ENCODE measurements at regions not wholly inside any gene's neighbourhood (a gene's known extent, or its start where the extent isn't known, plus 50 kb on each side); places are given as distances from the start of the nearest gene placed in this dataset.

GRCh38 chr20:52577696-52578095 is 386.1 kb upstream of the ZFP64 start:
- no peak for DNase-seq (ENCODE audit: low spot score)

- DNase-seq (ENCODE audit: low spot score) = no peak
These were observed 381.1 kb upstream of the ZFP64 start for GRCh38 chr20:52572687-52573086.

DNA sequence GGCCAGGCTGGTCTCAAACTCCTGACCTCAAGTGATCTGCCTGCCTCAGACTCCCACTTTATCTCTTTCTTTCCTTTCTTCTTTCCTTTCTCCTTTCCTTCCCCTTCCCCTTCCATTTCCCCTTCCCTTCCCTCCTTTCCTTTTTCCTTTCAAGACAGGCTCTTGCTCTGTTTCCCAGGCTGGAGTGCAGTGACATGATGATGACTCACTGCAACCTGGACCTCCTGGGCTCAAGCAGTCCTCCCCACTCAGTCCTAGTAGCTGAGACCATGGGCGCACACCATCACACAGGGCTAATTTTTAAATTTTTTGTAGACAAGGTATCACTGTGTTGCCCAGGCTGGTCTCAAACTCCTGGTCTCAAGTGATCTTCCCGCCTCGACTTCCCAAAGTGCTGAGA is 377.6 kb upstream of the ZFP64 start:
- DNase-seq (ENCODE audit: low spot score) = no peak

GRCh38 chr20:52565614-52566013 is 374.0 kb upstream of the ZFP64 start:
- no peak for DNase-seq (ENCODE audit: low spot score)

DNA sequence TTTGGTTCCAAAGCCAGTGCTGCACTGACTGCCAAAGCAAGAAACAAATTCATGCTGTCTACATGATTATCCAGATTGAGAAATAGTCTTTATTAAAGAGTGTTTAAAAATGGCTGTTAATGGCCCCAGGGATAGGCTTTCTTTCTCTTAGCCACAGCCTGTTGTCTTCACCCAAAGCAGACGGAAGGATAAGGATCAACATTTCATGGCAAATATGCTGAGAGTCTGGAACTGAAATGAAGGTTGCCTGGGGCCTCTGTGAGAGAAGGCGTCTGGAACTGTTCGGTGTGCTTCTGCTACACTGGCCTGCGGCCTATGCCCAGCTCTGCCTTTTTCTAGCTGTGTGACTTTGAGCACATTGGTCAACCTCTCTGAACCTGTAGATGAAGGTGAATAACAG is 373.0 kb upstream of the ZFP64 start:
- no peak for DNase-seq (ENCODE audit: low spot score)

DNA sequence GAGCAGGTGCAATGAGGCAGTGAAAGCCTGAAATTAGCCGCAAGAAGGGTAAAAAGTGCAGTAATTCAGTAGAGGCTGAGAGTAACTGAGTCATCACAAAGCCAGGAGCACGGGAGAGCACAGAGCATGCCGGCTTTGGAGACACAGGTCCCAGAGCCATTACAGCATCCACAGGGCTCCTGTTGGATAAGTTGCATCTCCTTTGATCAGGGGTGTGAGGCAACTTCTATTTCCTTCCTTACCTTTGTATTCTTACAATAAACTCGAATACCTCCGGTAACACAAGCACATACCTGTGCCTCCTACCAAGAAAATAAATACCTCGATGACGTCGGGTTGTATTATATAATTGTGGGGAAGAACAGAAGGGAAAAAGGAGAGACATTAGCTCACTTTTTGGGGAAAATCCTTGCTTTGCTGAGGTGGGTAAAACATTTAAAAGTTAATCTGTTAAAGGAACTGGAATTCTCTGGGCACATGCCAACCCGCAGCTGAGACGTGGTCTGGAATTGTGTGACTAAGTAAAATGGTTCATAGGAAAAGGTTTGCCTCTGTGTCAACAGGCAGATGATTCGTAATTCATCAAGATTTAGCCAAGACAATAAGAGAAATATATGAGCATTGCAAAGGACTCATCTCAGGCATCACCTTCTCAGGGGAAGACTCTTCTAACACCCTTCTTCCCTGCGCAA is 360.7 kb upstream of the ZFP64 start:
- no peak for DNase-seq (ENCODE audit: low spot score)

DNA sequence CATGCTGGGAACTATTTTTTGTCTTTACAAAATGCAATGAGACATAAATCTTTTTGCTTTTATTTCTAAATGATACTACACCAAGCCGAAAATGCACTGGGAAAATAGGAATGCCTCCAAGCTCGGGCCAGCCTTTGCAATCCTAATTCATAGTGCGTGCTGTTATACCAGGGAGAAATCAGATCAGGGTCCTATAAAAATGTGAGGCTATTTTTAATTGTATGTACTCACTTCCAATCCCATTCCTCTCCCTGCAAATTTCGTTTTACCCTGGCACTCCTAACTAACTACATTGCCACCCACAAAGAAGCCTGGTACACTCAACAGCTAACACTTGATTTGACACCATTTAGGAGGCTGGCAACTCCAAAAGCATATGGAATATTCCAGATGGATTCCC is 350.6 kb upstream of the ZFP64 start:
- DNase-seq (ENCODE audit: low spot score) = no peak

DNA sequence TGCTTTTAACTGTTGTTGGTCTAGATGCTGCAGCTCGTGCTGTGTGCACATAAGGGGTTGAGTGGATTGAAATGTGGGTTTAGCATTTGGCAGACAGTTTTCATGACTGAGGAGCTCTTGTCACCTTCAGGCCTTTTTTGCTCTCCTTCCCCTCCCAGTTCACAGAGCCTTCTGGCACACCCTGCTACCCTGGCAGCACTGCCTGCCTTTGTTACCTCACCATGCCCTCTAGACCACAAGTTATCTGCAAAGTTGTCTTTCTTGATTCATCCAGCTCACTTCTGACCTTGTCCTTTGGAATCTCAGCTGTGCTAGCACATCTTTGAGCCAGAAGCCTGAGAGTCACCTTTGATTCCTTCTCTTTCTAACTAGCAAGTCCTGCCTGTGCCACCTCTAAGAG is 348.9 kb upstream of the ZFP64 start:
- no peak for DNase-seq (ENCODE audit: low spot score)

DNA sequence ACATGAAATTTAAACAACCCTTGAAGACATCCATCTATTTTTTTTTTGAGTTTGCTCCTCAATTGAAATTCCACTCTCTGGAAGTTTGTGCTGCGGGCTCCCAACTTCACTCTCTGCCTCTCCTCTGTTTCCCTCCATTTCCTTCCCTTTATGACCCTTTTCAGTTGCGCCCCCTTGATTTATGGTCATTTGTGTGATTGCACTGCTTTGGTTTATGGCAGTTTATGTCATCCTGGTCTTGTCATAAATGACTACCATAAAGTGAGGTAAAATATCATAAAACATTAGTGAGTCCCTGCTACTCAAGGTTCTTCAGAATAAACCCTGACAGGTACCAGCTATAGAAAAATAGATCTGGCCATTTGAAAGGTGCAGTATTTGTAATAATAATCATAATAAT is 348.3 kb upstream of the ZFP64 start:
- DNase-seq (ENCODE audit: low spot score) = no peak

DNA sequence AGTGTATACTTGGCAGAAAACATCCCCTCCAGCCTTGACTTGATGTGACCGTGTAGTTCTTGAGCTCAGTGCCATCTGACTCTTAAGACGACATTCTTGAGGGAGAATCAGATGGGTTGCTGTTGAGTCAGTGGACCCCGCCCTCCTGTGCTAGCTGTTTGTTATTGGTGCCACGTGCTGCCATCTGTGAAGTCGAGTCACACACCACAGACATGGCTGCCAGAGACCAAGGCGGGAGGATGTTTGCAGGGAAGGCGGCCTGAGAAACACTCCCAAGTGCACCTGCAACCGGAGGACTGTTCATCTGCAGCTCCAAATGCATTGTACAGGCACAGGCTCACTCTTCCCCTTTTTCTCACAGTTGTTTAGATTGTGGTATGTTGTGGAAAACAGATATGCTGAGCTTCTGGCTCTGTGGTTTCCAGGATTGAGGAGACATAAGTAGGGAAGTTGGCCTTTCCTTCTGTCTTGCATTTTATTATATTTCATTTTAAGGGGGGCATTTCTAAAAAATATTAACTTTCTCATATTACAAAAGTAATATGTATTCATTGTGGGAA is 345.3 kb upstream of the ZFP64 start:
- no peak for DNase-seq (ENCODE audit: low spot score)

GRCh38 chr20:52536040-52536439 is 344.5 kb upstream of the ZFP64 start:
- no peak for DNase-seq (ENCODE audit: low spot score)

DNA sequence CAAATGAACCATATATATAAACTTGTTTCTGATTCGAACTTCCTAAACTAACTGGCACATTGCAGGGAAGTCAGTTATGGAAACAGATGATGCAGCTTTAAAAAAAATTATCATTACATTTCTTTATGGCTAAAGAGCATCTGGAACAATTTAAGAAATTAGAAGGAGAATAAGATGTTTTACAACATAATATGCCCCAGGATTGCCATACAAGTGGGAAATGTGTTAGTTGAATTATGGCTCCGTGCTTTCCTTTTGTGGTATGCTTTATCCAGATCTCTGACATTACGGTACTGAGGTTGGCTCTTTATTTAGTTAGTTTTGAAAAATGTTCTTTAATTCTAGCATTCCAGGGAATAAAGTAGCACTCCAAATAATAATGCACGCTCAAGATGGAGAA is 343.0 kb upstream of the ZFP64 start:
- no peak for DNase-seq (ENCODE audit: low spot score)

GRCh38 chr20:52533401-52533800 is 341.8 kb upstream of the ZFP64 start:
- DNase-seq (ENCODE audit: low spot score) = no peak

GRCh38 chr20:52532674-52533073 is 341.1 kb upstream of the ZFP64 start:
- no peak for DNase-seq (ENCODE audit: low spot score)

DNA sequence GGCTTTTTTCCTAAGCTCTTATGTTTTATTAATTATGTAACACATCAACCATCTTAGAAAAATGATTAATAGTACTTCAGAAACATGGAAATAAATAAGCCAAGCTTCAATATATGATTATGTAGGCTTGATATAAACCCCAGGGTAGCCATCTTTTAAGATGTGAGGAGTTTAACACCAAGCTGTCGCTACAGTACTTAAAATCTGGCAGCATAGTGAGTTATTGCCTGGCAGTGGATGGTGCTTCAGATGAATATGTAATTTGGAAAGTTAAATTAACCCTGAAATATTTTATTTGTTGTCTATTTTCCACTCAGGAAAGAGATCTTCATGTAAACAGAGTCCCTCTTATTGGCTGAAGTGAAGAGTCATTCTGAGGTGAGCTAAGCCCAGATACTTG is 339.0 kb upstream of the ZFP64 start:
- DNase-seq (ENCODE audit: low spot score) = no peak

- no peak for DNase-seq (ENCODE audit: low spot score)
These were observed 338.2 kb upstream of the ZFP64 start for GRCh38 chr20:52529826-52530225.

GRCh38 chr20:52524861-52525260 is 333.3 kb upstream of the ZFP64 start:
- DNase-seq (ENCODE audit: low spot score) = no peak

- DNase-seq (ENCODE audit: low spot score) = no peak
These were observed 327.2 kb upstream of the ZFP64 start for GRCh38 chr20:52518735-52519134.

GRCh38 chr20:52515877-52516276 is 324.3 kb upstream of the ZFP64 start:
- no peak for DNase-seq (ENCODE audit: low spot score)

- no peak for DNase-seq (ENCODE audit: low spot score)
These were observed 308.6 kb upstream of the ZFP64 start for GRCh38 chr20:52500157-52500556.

GRCh38 chr20:52497731-52498130 is 306.2 kb upstream of the ZFP64 start:
- no peak for DNase-seq (ENCODE audit: low spot score)

DNA sequence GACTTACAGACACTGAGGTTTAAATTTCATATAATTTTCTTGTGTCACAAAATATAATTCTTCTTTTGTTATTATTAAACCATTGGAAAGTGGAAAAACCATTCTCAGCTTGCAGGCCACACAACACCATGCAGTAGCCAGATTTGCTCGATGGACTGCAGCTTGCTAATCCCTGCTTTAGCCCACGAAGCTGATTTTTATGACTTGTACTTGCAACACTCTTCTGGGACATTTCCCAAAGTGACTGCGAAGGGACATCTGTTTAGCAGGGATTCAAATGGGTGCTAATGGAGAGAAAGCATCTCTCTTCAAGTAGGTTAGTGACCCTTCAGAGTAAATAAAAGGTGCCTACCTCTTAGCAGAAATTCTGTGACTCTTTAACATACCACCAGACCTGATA is 304.6 kb upstream of the ZFP64 start:
- no peak for DNase-seq (ENCODE audit: low spot score)

- no peak for DNase-seq (ENCODE audit: low spot score)
These were observed 302.7 kb upstream of the ZFP64 start for GRCh38 chr20:52494244-52494643.

DNA sequence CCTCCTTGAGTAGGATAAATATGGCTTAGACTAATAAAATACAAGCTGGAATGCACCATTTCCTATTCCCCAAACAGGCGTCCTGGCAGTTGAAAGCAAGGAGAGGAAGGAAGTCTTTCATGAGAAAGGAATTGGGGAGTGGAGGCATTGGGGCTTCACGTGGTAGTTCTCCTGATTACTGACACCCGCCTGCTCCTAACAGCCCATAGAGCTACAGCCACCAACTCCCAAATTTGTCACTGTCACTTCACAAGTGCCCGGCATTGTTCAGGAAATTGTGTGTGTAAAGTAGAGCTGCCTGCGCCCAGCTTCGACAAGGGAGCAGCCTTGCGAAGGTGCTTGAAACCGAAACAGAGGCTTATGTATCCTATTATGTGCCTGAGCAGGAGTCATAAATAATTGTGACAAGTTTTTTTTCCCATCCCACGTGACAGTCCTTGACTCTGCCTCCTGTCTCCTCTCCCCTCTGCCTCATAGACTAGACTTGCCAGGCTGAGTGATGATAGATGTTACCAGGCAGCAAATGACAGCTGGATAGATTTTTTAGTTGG is 301.7 kb upstream of the ZFP64 start:
- DNase-seq (ENCODE audit: low spot score) = no peak
